T47D (cell line): ENCODE measurements at regions not wholly inside any gene's neighbourhood (a gene's known extent, or its start where the extent isn't known, plus 50 kb on each side); places are given as distances from the start of the nearest gene placed in this dataset.
"Not testable (repeated sequence)": the region's sequence is repeated elsewhere in the genome, so short reads cannot be mapped to it uniquely, and the experiment has no call there.

Experiments
- DNase-seq, 2 experiments: peaks; one replicate each; pipeline versions ENCODE4 v3.0.0 to v3.0.0-alpha.2; 2011 to 2012; ENCODE audit warnings: low read depth in 1 of 2, low spot score in 1 of 2
- JUND ChIP-seq: IDR thresholded peaks from 2 replicates; pipeline ENCODE4 v1.6.1; 2012; ENCODE audit warnings: low read depth
- in situ Hi-C: cut with HindIII; loops from 2 replicates; pipeline ENCODE4 v1.10.0; 2016; ENCODE audit warnings: low sequenced_read_pairs, low pct_unique_long_range_greater_than_20kb

DNA sequence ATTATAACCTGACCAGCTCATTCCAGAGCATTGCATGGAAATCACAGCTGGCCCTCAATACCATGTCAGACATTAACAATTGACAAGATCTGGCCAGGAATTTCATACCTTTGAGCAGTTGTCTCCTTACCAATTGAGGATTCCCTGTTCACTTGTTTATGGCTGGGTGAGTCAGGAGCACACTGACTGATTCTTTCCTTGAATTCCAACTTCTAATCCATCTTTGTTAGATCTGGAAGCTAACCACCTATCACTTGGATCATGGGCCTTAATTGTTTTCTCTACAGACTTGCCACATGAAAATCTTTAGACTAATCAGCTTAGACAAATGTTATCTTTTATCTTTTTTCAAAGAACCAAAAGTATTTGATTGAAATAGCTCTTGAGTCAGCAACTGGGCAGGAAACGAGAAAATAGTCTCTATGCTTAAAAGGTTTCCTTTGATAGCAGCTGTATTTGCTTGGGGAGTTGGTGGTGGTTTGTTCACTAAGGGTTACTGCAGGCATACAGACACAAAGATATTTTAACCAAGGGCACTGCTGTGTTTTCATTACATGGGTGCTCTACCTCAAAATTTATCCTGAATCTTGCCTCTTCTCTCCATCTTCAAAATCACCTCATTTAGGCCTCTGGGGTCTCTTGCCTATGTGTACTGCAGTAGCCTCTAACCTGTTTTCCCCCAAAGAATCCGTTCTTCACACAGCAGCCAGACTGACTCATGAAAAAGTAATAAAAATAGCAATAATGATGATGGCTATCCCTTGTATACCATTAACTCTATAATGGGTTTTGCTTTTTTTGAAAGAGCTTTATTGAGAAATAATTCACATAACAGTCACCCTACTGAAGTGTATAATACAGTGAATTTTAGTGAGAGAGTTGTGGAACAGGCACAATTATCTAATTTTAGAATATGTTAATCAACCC, 197.0 kb upstream of the NMUR2 start:
- in situ Hi-C loops, result no loop called here
- no peak for TF ChIP-seq JUND
- no peak for DNase-seq

DNA sequence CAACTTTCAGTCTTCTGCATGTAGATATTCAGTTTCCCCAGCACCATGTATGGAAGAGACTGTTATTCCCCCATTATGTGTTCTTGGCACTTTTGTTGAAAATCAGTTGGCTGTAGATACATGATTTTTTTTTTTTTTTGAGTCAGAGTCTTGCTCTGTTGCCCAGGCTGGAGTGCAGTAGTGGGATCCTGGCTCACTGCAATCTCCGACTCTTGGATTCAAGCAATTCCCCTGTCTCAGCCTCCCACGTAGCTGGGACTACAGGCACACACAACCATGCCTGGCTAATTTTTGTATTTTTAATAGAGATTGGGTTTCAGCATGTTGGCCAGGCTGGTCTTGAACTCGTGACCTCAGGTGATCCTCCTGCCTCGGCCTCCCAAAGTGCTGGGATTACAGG, 201.0 kb upstream of the NMUR2 start:
- in situ Hi-C loops, DNase-seq: not testable (repeated sequence)

DNA sequence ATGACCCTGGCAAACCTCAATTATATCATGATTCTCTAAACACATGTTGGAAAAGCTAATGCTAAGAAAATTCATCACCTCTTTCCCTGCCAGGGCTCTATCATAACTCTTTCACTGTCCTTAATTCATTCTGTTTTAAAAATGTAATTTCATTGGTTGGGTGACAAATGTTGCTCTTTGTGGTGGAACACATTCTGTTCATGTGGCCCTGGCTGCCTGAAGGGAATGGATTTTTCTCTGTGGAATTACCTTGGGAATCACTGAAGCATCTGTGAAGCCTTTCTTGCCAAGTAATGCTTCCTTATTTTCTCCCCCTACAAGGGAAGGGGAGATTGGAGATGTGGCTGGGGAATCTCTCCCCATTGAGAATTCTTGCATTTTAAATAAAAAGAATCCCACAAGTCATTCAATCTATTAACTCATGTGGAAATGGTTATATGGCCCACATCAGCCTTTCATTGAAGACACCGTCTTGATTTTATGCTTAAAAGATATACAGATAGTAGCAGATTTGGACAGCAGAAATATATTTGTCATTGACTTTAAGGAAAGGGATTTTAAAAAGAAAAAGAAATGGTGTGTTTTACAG, 201.8 kb upstream of the NMUR2 start:
- no peak for TF ChIP-seq JUND
- in situ Hi-C loops, result no loop called here
- DNase-seq, result no peak

DNA sequence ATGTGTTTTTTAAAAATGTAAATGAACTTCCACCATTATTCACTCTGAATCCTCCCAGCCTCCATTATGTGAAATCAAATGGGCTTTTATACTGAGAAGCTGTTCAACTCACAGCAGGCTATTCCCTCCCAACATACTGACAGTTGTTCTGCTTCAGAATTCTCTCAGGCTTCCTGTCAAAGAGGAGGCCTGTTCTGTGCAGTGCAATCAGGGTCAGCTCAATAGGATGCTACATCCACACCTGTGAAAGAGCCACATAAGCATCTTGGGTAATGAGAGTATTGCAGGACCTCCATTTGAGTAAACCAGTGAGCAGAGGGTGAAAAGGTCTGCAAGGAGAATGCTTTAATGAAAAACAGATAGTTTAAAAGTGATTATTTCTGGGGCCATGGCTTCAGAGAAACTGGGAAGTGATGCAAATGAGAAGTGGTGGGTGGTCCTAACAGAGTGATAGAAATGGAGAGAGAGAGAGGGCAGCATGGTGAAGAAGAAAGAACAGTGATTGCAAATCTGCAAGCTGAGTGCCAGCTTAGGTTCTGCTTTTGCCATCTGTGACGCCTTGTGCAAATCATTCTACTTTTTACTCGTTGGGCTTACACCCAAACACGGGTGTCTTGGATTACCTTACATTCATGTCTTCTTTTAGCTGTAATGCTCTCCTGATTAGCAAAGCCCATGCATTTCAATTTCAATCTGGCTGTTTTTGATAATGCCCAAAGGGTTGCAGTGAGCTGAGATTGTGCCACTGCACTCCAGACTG, 202.5 kb upstream of the NMUR2 start:
- no peak for DNase-seq
- TF ChIP-seq JUND, result no peak
- in situ Hi-C loops, result no loop called here

DNA sequence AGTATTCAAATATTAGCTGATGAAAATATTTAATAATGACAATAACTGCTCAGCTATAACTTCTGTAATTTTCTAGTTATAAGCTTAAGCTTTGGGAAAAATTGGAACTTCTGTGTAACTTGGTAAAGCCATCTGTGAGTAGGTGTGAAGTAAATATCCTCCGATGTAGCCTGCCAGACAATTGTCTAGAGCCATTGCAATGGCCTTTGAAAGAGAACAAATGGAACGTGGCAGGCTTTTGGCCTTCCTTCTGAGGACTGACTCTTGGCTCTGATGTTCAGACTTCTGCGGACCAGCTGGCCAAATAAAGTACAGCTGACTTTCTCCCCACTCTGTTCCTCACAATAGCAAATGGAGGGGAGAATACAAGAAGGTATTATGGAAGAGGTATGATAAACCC, 203.4 kb upstream of the NMUR2 start:
- TF ChIP-seq JUND, result no peak

DNA sequence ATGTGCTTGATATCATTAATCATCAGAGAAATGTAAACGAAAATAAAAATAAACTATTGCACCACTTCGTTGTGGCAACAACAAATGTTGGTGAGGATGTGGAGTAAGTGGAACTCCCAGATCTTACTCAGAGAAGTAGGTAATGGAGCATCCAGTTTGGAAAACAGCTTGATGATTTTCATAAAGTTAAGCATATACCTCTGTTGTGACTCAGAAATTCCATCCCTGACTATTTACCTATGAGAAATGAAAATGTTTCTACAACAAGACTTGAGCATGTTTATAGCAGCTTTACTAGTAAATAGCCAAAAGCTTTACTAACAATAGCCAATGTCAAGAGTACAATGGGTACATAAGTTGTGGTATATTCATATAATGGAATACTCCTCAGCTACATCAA, 214.7 kb upstream of the NMUR2 start:
- no peak for TF ChIP-seq JUND
- in situ Hi-C loops, result no loop called here
- no peak for DNase-seq

More for the DNA sequence above, 203.4 kb upstream of the NMUR2 start:
- in situ Hi-C loops, result no loop called here
- DNase-seq, result no peak

DNA sequence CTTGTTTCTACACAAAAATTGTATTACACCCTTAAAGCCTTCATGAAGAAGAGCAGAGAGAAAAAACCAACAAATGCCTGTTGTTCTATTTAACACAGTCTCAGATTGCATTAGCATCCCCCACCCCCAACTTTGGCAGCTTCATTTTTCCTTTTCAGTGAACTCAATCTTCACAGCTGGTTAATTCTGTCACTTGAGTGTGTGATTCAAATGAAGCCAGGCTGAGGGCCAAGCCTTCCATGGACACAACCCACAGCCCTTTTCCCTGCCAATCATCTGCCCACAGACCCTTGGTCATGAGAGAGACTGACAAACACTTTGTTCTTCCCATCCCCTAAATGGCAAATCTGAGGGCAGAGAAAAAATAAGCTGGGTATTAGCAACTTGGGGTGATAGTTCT, 217.5 kb upstream of the NMUR2 start:
- DNase-seq, result no peak
- in situ Hi-C loops, result no loop called here
- no peak for TF ChIP-seq JUND

DNA sequence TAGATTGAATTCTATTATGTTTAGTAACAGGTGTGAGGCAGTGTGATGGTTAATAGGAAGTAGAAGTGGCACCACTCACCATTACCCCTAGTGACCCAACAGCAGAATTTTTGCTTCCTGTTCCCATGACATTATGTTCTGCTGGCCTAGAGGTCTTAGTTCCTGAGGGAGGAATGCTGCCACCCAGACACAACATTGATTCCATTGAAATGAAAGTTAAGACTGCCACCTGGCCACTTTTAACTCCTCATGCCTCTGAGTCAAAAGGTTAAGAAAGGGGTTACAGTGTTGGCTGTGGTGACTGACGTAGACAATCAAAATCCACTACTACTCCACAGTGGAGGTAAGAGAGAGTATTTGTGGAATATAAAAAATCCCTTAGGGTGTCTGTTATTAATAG, 218.9 kb upstream of the NMUR2 start:
- no peak for DNase-seq
- in situ Hi-C loops, result no loop called here
- no peak for TF ChIP-seq JUND

DNA sequence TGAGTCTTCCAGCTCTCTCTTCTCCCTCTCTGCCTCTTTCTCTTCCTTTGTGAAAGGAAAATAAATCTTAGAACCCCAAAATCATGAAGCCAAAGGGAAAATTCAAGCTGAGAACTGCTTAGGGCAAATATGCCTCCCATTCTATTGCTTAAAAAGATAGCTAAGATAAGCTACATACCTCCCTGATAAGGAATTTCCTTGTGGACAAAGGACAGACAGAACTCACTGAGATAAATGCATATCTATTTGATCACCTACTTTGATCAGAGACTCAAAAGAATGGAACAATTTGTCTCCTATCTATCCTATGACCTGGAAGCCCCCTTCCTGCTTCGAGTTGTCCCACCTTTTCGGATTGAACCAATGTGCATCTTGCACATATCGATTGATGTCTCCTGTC, 220.6 kb upstream of the NMUR2 start:
- in situ Hi-C loops, result no loop called here
- DNase-seq, result no peak
- TF ChIP-seq JUND, result no peak

DNA sequence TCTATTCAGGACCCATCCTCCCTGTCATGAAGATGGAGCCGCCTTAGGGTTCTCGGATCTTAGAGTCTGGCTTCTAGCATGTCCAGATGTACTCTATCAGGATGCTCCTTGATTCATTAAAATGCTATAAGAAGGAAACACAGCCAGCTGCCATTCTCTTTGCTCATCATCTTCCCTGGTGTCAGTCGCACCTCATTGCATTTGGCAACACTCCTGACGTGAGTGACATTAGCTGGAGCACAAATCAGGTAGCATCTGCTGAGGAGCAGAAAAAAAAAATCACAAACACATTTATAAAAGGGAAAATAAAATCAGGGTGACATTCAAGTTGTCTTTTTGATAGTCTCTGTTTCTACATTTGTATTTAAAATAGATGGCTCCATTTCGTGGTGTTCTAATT, 226.1 kb upstream of the NMUR2 start:
- DNase-seq, result no peak
- TF ChIP-seq JUND, result no peak
- in situ Hi-C loops, result no loop called here

DNA sequence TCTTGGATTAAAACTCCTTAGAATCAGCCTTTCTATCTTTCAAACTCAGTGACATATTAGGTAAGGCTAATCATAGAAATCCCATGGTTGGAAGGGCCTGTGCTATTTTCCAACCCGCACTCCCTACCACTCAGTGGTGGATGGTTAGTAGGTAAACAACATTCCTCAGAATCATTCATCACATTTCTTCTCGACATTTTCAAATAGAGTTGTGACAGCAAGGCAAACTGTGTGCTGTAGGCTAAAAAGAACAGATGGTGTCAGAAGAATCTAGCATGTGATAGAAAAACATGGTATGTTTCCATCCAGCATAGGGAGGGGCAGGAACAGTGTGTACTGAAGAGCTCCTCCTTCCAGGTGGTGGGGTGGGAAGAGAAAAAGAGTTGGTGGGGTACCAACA, 227.3 kb upstream of the NMUR2 start:
- DNase-seq, result no peak
- in situ Hi-C loops, result no loop called here
- TF ChIP-seq JUND, result no peak

DNA sequence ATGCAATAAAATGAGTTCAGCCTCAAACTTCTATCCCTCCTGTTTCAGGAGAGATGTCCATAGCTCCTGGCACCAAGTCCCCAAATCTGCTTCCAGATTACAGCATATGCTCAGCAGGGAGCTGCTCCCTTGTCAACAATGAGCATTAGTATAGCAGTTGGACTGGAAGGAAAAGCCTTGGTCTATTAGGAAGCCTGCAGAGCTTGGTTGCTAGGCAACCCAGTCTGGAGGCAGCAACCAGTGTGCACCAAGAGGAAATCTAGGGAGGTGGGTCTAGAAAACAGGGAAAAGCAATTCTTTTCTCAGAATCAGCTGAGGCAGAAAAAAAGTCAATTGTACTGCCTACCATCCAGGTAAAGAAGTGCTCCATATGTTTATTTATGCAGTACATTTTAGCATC, 229.5 kb upstream of the NMUR2 start:
- in situ Hi-C loops, result no loop called here
- no peak for TF ChIP-seq JUND
- no peak for DNase-seq

DNA sequence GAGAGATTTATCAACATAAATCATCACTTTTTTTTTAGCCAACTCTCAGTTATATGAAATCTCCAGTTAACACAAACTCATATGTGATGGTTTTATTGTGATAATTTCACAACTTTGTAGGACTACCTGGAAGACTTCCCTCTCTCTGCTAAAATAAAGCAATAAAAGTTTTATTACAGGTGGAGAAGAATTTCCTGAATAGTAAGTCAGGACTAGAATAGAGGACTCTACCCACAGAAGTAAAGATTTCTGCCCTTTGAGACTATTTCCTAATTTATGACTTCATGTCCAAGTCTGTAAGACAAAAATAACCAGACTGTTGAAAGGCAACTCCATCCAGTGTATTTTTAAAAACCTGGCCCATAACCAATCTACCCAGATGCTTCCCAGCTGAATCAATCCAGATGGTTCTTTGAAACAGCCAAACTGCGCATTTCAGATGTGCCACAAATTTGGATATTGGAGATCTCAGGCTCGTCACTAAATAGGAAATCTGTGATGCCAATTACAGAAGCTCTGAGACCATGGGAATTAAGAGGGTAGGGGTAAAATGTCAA, 234.0 kb upstream of the NMUR2 start:
- in situ Hi-C loops, result no loop called here
- no peak for DNase-seq
- TF ChIP-seq JUND, result no peak
